GM23248 (cell line): ENCODE measurements at regions not wholly inside any gene's neighbourhood (a gene's known extent, or its start where the extent isn't known, plus 50 kb on each side); places are given as distances from the start of the nearest gene placed in this dataset.

Source experiments
- EZH2 ChIP-seq: fragments of 200-600 bp; sonication (generic); IDR thresholded peaks from 2 replicates; pipeline ENCODE4 v1.6.1; 2018; ENCODE audit warnings: antibody characterized with exemption, mild to moderate bottlenecking; ENCODE audit not compliant: insufficient read depth, poor library complexity, severe bottlenecking
- EZH2phosphoT487 ChIP-seq: fragments of 200-600 bp; sonication (generic); IDR thresholded peaks from 2 replicates; pipeline ENCODE4 v1.6.1; 2018; ENCODE audit warnings: antibody characterized with exemption, moderate library complexity, mild to moderate bottlenecking, low read depth; ENCODE audit not compliant: insufficient read depth

- TF ChIP-seq EZH2 (no peak), EZH2phosphoT487 (no peak)
Observed at GRCh38 chr4:110368409-110368808, 107.5 kb upstream of the ENPEP start.
